NCI-H1694 (cell line): ENCODE measurements at regions not wholly inside any gene's neighbourhood (a gene's known extent, or its start where the extent isn't known, plus 50 kb on each side); places are given as distances from the start of the nearest gene placed in this dataset.
"Not testable (repeated sequence)": the region's sequence is repeated elsewhere in the genome, so short reads cannot be mapped to it uniquely, and the experiment has no call there.

ENCODE experiments used
- DNase-seq: peaks from one replicate; lab custom pipeline; 2025; lab: John Stamatoyannopoulos, UW

DNA sequence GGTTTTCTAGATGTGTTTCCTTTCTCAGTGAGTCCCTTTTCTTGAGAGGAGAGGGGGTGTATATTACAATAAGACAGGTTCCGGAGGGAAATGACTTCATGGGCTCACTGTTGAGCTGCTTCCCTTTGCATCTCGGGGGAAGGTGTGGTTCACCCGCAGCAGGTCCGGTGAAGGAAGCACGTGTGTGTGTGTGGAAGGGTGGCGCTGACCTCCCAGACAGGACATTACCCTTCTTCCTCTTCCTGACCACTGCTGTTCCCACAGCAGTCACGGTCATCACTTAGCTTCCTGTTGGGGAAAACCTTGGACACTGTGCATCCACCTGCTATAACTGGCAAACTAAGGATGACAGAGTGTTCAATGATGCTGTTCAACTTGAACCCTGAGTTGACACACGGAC, 83.6 kb downstream of the PLEKHG1 start:
- DNase-seq, result no peak

DNA sequence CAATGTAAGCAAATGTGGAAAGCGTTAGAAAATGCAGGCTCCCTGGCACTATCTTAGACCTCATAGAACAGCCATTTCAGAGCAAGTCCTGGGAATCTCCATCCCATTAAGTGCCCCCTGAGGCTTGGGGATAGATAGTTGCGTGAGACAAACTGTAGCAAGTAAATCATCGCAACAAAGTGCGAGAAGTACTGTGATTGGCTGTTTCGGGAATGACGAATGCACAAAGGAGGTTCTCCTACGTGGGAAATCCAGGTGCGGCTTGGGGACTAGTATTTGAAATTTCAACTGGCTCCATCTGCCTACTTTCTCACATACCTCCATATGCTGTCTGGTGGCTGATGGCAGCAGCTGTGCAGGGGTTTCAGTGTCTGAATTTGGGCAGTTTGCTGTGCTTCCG, 84.5 kb downstream of the PLEKHG1 start:
- DNase-seq, result no peak

DNA sequence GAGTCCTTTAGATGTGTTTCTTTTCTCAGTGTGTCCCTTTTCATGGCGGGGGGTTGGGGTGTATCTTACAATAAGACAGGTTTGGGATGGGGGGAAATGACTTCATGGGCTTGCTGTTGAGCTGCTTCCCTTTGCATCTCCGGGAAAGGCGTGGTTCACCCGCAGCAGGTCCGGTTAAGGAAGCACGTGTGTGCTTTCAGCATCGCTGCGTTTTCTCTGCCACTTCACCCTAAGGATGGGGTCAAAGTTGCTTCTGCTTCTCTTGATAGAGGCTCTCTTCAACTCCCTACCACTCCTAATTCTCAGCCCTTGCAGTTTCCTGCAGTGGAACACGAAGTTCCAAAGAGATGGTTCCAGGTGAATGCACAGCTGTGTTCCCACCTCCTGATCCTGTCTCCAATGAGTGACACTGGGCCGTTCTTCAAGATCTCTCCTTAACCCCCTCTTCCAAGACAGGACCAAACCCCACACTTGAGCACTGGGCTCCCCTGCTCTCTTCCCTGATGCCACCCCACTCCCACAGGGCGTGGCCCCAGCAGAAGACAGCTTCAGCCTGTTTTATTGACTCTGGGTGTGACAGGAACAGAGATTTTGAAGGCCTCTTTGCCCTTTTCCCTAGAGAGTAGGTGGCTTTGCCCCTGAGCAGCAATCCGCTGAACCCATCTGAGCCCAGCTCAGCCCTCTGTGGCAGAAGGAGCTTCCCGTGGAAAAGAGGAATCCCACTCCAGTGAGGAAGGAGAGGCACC, 85.2 kb downstream of the PLEKHG1 start:
- DNase-seq, result no peak

DNA sequence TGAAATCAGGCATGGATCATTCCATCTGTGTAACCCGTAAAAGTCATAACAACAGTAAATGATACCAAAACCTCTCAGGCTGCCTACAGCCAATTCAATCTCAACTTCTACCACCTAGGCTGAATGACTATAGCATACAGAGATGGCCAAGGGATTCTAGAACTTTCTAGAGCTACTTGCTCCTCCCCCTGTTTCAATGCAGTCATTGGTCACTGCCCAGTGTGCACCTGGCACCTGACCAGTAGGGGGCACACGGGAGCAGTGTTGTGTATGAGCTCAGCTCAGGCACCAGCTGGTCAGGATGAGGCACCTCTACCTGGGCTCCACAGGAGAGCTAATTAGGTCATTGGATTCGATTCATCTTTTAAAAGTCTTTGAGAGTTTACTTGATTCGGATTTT, 86.2 kb downstream of the PLEKHG1 start:
- no peak for DNase-seq

DNA sequence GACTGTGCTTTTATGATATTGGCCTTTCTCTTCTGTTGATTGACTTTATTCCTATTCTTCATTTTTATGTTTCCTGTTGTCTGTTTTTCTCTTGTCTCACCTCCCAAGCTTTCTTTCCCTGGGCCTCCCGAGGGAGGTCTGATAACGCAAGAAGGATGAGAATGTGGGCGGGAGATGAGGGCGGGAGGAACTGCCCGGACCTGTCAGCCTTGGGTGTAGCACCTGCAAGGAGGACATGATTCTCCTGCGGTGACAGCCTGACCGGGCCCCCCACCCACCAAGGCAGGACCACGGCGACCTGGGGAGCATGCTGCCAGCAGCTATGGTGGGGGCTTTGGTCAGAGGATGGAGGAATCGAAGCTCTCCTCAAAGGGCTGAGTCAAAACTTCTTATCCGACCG, 86.9 kb downstream of the PLEKHG1 start:
- DNase-seq, result no peak

DNA sequence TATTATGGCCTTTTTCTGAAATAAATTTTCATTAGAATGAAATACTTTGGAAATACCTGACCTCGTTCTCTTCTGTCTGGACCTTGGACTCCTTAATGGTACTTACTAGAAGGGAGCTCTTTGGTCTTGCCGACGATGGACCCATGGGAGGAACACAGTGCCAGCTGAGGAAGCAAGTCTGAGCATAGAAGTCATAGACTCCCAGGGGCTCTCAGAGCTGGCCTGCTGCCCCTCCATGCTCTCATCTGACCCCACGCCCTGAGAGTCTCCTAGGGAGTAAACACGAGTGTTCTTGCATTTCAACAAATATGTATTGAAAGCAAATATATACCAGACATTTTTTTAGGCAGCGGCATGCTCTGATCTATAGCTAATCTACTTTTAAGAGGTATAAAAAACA, 87.8 kb downstream of the PLEKHG1 start:
- DNase-seq, result no peak

DNA sequence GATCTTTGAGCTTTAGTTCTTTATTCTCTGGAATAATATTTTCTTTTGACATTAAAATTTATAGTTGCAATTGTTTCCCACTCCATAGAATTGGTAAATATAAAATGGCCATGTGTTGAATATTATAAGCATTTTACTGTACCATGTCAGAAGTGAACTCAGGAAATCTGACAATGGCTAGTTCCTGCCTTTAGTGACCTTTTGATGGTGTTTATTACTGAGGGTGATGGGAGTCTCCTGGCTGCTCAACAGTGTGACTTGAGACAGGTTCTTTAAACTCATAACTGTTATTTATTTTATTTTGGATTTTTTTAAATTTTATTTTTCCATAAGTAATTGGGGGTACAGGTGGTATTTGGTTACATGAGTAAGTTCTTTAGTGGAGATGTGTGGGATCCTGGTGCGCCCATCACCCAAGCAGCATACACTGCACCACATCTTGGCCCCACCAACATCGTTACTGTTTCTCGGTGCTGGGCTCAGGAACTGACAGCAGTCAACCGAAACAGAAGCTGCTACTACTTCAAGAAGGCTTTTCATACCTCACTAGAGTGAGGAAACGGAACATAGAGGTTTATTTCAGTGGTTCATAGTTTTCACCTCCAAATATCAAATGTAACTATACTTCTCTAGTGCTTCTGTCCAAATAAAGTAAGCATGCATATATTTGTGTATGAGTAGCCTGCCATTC, 90.4 kb downstream of the PLEKHG1 start:
- DNase-seq, result no peak

DNA sequence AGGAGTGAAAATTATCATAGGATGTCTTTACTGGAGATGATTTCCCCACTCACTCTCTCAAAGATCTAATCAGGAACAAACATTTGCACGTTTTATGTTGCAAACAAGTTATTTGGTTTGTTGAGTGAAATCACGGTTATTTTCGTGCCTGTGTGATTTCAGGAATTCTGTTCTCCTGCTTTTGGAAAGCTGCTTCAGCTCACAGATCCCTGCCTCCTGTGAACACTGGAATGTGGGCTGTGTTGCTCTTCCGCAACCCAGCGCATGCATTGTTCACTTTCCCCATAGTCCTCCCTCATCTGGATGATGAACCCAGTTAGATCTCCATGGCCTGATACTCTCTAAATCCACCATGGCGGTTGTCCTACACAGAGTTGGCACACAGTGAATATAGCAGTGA, 91.0 kb downstream of the PLEKHG1 start:
- DNase-seq, result no peak

DNA sequence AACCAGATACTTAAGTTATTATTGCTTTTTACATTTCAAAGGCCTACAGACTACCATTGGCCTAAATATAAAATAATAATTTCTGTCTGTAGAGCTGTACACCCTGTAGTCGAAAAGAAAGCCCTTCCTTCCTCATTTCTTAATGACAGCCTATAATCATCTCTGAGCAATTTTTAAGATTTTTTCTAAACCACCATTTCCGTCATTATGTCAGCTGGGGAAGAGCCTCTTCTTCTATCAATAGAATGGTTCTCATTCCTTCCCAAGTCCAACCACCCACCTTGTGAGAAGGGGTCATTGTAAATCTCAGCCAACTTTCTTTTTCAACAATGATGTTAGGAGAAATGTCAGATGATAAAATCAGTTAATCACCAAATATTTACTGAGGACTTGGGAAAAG, 91.8 kb downstream of the PLEKHG1 start:
- DNase-seq, result no peak

DNA sequence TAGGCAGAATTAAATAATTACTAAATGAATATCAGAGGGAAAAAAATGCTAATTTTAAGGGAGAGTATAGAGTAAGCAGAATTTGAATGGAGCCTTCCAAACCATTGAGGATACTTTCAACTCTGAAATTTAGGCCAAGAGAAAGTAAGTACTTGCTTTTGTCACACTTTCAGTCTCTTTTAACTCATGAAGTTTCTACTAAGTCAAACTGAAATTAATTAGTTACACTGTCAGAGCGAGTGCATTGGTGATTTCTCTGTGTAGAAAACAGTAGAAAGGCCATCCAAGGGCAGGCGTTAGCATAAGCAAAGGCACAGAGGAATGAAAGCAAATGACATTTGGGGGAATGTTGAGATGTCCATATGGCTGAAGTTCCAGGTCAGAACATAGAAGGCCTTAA, 92.9 kb downstream of the PLEKHG1 start:
- DNase-seq, result no peak

DNA sequence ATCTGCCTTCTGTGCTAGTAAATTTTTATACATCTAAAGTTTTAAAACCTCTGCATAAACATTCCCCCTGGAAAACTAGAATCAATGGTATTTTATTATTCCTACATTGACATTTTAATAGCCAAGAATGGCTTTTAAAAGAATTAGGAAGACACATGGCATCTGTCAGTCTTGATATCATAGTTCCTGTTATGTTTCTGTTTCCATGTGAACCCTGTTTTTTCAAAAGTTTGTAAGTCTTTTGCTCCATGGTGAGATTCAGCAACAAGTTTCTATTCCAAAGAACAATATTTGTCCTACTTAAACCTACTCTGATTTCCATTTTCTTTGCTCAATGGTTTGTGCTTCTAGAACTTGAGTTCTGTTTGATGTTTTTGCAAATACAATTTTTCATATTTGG, 95.2 kb downstream of the PLEKHG1 start:
- no peak for DNase-seq

DNA sequence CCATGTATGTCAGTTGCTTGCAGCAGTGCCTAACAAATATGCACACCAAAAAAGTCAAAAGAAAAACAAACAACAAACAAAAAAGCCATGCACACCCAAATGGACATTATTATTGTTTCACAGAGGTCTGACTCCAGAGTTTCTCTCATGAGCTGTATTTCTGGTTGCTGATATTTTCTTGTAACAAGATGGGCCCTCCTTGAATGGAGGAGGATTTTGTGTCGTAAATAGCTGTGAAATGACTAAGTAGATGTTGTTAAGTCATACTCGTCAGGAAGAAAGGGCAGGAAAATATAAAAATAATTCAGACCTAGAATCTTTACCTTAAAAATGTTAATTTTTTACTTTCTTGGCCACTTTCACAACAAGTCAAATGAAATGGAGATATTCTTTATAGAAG, 96.0 kb downstream of the PLEKHG1 start:
- no peak for DNase-seq

DNA sequence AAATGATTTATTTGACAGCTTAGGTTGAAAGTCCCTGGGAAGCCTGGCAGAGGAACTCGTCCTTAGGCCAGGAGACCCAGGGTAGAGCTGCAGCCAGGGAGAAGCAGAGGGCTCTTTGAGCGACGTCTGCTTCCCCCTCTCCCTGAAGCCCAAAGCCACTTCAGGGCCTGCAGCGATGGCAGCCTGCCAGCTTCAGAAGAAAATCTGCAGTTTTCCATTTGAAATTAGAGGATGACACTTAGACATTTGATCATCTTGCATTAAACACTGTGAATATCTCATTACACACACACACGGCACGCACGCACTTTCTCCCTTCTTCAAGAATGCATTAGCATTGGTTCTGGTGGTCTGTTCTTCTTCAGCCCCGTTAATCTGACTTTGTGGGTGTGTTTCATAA, 96.5 kb downstream of the PLEKHG1 start:
- DNase-seq, result no peak

DNA sequence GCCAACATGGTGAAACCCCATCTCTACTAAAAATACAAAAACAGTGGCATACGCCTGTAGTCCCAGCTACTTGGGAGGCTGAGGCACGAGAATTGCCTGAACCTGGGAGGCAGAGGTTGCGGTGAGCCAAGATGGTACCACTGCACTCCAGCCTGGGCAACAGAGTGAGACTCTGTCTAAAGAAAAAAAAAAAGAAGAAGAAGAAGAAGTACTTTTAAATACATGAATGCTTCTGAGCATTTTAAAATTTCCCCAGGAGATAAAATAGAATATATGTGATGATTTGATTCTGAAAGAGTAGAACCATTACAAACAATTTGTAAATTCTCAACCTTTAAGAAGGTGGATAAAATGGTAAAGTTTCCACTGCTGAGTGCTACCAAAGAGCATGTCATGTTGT, 97.2 kb downstream of the PLEKHG1 start:
- DNase-seq, result not testable (repeated sequence)

DNA sequence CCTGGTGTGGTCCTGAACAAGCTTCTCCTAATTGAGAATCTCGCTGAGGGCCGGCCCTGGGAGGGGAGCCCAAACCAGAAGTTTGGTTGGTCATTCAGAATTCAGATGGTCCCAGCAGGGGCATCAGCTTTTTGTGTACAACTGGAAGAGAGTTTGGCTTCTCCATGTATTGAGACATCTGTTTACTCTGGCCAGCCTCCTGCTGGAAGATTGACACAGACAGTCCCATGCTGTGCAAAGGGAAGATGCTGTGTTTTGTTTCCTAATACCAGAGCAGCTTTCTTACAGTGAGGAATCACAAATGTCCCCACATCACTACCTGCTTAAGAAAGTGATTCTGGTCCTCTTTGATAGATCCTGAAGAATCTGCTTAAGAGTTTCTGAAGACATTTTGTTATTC, 97.8 kb downstream of the PLEKHG1 start:
- DNase-seq, result no peak

DNA sequence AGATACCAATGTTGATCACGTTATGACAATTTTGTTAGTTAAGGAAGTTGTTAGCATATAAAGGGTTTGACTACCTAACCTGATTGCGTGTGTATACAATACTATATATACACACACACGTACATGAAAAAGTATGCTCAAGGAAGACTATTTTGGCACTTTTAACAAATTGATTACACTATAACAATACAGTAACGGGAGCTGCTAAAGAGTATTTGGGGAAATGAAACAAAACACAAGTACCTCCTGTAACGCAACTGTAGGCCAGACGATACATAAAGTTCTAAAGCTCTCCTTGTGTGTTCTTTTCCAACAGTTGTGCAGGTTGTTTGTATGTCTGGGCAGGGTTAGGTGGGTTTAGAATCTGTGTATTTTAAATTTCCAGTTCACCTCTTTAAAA, 98.7 kb downstream of the PLEKHG1 start:
- DNase-seq, result no peak

DNA sequence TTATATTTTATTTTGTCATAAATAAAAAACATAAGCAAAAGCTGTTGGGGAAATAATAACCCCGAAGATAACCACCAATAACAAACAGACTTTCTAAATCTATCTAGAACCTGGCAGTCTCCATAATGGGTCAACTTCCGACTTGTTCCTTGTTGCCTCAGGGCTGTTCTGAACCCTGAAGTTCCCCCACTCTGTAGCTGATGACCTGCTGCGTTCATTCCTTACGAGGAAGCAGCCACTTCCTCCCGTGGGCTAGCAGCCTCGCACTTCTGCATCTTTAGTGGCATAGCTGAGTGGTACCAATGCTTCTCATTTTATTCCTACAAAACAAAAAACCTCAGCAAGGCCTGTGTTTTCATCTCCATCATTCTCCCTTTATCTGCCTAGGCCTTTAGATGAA, 103.0 kb downstream of the PLEKHG1 start:
- DNase-seq, result no peak

DNA sequence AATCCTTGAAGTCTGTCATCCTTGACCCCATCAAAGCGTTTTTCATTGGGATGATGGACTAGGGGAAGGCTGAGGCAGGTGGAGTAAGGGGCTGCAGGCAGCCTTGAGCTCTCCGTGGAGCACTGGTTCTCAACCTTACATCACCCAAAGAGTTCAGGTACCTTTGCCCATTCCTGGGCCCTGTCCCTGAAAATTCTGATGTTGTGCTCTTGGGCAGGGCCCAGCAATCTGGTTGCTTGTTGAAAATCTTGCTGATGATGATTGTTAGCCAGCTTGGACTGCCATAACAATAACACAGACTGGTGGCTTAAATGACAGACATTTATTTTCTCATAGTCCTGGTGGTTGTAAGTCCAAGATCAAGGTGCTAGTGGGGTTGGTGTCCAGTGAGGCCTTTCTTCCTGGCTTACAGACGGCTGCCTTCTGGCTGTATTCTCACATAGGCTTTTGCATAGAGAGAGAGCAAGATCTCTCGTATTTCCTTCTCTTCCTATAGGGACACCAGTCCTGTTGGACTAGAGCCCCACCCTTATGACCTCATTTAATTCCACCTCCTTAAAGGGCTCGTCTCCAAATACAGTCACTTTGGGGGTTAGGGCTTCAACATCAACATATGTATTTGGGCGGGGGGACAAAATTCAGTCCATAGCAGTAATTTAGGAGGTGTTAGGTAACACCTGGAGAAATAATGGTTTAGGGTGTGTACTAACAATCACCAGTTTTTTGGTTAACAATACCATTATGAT, 104.9 kb downstream of the PLEKHG1 start:
- no peak for DNase-seq

DNA sequence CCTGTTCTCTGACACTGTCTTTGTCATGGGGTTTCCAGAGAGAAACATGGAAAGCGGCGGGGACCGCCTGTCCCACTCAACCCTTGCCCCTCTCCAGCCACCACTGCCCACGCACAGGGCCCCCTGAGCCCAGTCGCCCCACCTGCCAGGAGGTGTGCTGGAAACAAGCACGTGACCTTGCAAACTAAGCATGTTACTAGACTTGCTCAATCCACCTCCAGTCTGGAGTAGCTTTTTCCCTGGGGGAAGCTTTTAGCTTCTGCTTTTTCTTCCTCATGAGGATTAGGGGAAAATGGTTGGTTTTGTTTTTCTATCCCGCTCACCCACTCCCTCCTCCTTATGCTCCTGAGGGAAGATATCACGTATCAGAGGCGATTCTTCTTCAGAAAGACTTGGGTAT, 105.7 kb downstream of the PLEKHG1 start:
- DNase-seq, result no peak

DNA sequence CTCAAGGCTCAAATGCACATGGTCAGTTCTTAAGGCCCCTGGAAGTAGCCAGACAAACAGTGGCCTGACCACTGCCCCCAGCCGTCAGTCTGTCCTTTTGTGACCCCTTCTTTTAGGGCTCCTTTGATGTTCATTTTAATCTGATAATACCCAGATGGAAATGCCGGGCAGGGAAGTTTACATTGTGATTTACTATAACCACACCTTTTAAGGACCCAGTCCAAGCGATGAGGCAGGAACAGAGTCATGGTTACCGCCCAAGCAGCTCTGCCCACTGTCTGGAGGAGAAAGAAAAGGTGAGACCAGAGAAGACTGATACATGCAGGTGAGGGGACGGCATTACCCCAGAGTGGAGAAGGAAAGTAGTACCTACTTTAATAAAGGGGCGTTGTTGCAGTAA, 110.6 kb downstream of the PLEKHG1 start:
- DNase-seq, result no peak

DNA sequence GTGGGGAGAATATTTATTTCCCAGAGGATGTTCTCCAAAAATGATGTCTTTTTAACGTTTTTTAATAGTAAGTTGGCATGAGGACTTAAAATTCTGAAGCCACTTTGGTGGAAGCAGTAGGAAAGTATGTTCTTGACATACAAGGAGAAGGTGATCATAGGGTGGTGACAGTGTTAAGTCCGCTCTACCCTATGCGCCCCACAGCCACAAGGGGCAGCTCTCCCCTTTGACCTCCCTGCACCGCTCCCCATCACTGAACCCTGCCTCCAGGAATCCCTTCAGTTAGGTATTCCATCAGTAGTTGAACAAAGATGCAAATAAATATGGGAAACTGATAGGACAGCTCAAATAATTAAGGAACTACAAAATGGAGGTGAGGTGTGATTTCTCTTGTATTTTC, 111.4 kb downstream of the PLEKHG1 start:
- DNase-seq, result no peak

DNA sequence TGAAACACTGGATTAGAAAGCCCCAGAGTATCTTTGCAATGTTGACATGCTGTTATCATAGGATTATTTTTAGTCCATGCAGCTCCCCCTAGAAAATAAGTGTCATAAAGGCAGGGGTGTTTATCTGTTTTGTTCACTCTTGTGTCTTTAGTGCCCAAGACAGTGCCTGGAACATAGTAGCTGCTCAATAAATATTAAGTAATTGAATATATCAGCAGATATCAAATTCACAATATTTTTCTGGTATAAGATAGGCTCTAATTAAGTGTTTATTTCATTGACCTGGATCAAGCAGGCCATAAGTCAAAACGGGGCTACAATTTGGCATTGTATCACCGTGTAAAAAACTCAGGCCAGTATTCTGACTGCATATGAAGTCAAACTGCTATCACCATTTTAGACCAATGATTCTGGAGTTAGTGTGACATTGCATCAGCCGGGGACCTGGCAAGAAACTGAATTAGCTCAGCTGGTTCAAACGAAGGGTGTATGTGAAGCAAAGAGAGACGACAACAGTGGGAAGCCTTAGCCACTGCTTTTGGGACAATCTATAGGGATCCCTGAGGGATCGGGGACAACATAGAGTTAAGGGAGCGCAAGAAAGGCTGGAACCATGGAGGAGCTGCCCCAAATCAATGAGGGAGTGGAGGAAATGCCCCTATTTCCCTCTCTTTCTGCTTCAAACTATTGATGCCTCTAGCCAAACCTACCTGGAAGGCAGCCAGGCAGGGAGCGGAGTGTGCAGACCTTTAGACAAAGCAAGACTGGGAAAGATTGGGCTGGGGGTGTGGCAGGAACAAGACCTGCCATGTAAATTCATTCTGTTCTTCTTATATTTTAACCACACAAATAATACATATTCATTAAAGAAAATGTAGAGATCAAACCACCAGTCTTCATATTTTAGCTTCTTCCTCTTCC, 112.2 kb downstream of the PLEKHG1 start:
- no peak for DNase-seq
